ENCODE measurements at regions not wholly inside any gene's neighbourhood (a gene's known extent, or its start where the extent isn't known, plus 50 kb on each side); places are given as distances from the start of the nearest gene placed in this dataset.

DNA sequence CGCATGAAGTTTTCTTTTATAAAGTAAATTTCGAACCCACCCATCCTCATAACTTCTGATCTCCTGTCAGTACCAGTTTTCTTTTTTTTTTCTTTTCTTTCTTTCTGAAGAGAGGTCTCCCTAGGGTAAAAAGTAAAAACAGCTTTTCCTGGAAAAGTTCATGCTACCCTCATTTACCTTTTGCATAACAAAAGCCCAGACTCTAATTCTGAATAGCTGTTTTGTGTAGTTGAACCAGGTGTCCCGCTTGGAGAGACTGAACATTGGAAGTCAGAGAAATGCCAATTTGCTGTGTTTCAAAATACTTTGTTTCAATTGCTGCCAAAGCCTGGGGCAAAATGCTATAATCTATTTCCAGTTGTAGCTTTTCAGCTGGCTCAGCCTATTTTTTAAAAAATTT lies 113.7 kb upstream of the RUNX1 start:
- TF ChIP-seq EP300 (IDR thresholded peaks at IDR 0.05; ENCODE audit: borderline replicate concordance in 1 of 2, low read depth in 1 of 2, low read length in 1 of 2): no peak
- TF ChIP-seq, protein P1, sequence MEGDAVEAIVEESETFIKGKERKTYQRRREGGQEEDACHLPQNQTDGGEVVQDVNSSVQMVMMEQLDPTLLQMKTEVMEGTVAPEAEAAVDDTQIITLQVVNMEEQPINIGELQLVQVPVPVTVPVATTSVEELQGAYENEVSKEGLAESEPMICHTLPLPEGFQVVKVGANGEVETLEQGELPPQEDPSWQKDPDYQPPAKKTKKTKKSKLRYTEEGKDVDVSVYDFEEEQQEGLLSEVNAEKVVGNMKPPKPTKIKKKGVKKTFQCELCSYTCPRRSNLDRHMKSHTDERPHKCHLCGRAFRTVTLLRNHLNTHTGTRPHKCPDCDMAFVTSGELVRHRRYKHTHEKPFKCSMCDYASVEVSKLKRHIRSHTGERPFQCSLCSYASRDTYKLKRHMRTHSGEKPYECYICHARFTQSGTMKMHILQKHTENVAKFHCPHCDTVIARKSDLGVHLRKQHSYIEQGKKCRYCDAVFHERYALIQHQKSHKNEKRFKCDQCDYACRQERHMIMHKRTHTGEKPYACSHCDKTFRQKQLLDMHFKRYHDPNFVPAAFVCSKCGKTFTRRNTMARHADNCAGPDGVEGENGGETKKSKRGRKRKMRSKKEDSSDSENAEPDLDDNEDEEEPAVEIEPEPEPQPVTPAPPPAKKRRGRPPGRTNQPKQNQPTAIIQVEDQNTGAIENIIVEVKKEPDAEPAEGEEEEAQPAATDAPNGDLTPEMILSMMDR (IDR thresholded peaks at IDR 0.05): no peak

All from SK-N-SH (cell line).